Mesothelial cell of epicardium (in vitro differentiated cells): ENCODE measurements at regions not wholly inside any gene's neighbourhood (a gene's known extent, or its start where the extent isn't known, plus 50 kb on each side); places are given as distances from the start of the nearest gene placed in this dataset.
"Not testable (repeated sequence)": the region's sequence is repeated elsewhere in the genome, so short reads cannot be mapped to it uniquely, and the experiment has no call there.

ENCODE experiments used
- DNase-seq, 2 experiments: peaks; one replicate each; pipeline ENCODE4 v3.0.0; 2021; ENCODE audit warnings: low spot score in 2 of 2; ENCODE audit not compliant: unreplicated experiment in 2 of 2
- H3K27ac Mint-ChIP-seq: 2 replicates; pipeline ENCODE4 v1.8.0; 2021; ENCODE audit warnings: mixed read lengths
- H3K27me3 Mint-ChIP-seq: 2 replicates; pipeline ENCODE4 v1.8.0; 2021; ENCODE audit warnings: low read depth, mixed read lengths
- H3K36me3 Mint-ChIP-seq: 2 replicates; pipeline ENCODE4 v1.8.0; 2021; ENCODE audit warnings: mixed read lengths
- H3K4me1 Mint-ChIP-seq: 2 replicates; pipeline ENCODE4 v1.8.0; 2021; ENCODE audit warnings: mixed read lengths
- H3K4me3 Mint-ChIP-seq: 2 replicates; pipeline ENCODE4 v1.8.0; 2021; ENCODE audit warnings: mild to moderate bottlenecking, moderate library complexity, mixed read lengths
- H3K9me3 Mint-ChIP-seq: 2 replicates; pipeline ENCODE4 v1.8.0; 2021; ENCODE audit warnings: mixed read lengths
- TF ChIP-seq, protein P1 (sequence below): fragments of 200-600 bp; sonication (generic); IDR thresholded peaks from one replicate; pipeline ENCODE4 v1.5.0; 2021; ENCODE audit warnings: antibody characterized with exemption; ENCODE audit not compliant: unreplicated experiment

DNA sequence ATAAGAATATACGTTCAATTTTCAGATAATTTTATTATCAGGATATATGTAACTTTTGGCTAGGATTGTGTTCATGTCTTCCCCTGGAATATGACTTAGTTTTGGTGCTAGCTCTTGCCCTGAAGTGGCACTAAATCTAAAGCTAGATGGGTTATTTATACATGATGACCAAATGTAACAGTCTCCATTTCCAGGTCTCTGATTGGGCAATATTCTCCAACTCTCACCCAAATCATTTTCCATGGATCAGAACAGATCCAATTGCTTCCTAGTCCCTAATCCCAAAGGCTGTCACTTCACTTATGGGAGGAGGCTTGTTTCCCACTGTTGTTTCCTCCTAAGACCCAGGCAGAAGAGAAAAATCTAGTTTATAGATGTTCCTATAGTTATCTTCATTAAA is 274.6 kb upstream of the SLC16A7 start:
- no peak for DNase-seq
- Mint-ChIP-seq H3K27me3 (peaks cover 5% of the 10 kb centered on the region), H3K4me1 (no peaks in the 10 kb centered on the region), H3K36me3 (no peaks in the 10 kb centered on the region), H3K9me3 (no peaks in the 10 kb centered on the region), H3K27ac (no peak overlapping the region), H3K4me3 (no peak overlapping the region)
- TF ChIP-seq, protein P1, sequence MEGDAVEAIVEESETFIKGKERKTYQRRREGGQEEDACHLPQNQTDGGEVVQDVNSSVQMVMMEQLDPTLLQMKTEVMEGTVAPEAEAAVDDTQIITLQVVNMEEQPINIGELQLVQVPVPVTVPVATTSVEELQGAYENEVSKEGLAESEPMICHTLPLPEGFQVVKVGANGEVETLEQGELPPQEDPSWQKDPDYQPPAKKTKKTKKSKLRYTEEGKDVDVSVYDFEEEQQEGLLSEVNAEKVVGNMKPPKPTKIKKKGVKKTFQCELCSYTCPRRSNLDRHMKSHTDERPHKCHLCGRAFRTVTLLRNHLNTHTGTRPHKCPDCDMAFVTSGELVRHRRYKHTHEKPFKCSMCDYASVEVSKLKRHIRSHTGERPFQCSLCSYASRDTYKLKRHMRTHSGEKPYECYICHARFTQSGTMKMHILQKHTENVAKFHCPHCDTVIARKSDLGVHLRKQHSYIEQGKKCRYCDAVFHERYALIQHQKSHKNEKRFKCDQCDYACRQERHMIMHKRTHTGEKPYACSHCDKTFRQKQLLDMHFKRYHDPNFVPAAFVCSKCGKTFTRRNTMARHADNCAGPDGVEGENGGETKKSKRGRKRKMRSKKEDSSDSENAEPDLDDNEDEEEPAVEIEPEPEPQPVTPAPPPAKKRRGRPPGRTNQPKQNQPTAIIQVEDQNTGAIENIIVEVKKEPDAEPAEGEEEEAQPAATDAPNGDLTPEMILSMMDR = no peak

DNA sequence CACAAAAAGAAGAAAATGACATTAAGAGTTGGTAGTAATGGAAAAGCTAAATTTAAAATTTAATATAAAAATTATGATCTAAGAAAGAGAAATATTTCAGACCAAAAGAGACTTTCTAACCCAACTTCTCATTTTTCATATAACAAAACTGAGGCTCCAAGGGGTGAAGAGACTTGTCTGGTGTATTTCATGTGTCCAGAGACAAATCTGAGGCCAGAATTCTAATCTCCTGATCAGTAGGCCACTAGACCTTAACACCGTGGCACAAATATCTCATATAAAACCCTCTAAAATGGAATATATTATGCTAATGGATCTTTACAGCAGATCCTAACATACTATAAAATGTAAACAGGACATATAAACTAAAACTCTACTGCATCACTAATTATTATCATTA is 275.7 kb upstream of the SLC16A7 start:
- Mint-ChIP-seq H3K27ac (no peak overlapping the region), H3K36me3 (no peaks in the 10 kb centered on the region), H3K9me3 (no peaks in the 10 kb centered on the region), H3K4me1 (no peaks in the 10 kb centered on the region), H3K4me3 (no peak overlapping the region), H3K27me3 (no peaks in the 10 kb centered on the region)
- TF ChIP-seq, protein P1 = no peak
- no peak for DNase-seq

DNA sequence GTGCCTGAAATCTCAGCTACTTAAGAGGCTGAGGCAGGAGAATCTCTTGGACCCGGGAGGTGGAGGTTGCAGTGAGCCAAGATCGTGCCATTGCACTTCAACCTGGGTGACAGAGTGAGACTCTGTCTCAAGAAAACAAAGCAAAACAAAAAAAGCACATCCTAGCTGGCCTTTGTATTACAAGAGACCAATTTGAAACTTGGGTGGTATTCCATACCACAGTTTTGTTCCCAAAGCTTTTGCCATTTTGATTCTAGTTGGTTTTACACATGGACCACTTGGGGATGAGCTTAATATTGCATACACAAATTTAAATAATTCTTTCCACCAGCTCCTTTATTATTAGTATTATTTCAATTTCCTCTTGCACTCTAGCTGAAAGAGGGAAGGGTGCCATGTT is 276.9 kb upstream of the SLC16A7 start:
- no peak for DNase-seq
- Mint-ChIP-seq H3K27me3 (no peaks in the 10 kb centered on the region), H3K9me3 (no peaks in the 10 kb centered on the region), H3K4me3 (no peak overlapping the region), H3K4me1 (no peaks in the 10 kb centered on the region), H3K27ac (no peak overlapping the region), H3K36me3 (no peaks in the 10 kb centered on the region)
- TF ChIP-seq, protein P1 = no peak

- no peak overlapping the region for H3K4me3 Mint-ChIP-seq
- no peaks in the 10 kb centered on the region for H3K4me1 Mint-ChIP-seq
- TF ChIP-seq, protein P1 = no peak
- no peaks in the 10 kb centered on the region for H3K27me3 Mint-ChIP-seq
- peaks cover 6% of the 10 kb centered on the region for H3K9me3 Mint-ChIP-seq
- no peak overlapping the region for H3K27ac Mint-ChIP-seq
- no peak for DNase-seq
- no peaks in the 10 kb centered on the region for H3K36me3 Mint-ChIP-seq
Measured at GRCh38 chr12:59317598-59317997, 278.2 kb upstream of the SLC16A7 start.

GRCh38 chr12:59316938-59317337 is 278.9 kb upstream of the SLC16A7 start:
- no peak for DNase-seq
- Mint-ChIP-seq H3K36me3 (no peaks in the 10 kb centered on the region), H3K9me3 (peaks cover 12% of the 10 kb centered on the region), H3K4me3 (no peak overlapping the region), H3K27me3 (no peaks in the 10 kb centered on the region), H3K4me1 (no peaks in the 10 kb centered on the region), H3K27ac (no peak overlapping the region)
- TF ChIP-seq, protein P1 = no peak

DNA sequence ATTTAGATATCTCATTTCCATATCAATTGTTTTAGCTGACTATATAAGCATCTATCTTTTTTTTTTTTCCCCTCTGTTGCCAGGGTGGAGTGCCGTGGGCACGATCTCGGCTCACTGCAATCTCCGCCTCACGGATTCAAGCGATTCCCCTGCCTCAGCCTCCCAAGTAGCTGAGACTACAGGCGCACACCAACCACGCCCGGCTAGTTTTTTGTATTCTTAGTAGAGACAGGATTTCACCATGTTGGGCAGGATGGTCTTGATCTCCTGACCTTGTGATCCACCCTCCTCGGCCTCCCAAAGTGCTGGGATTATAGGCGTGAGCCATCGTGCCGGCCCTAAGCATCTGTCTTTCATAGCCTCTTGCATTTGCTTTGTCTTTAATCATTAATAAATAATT is 279.5 kb upstream of the SLC16A7 start:
- DNase-seq, H3K4me1 Mint-ChIP-seq, H3K36me3 Mint-ChIP-seq, H3K27me3 Mint-ChIP-seq, H3K27ac Mint-ChIP-seq, H3K4me3 Mint-ChIP-seq: not testable (repeated sequence)
- peaks cover 18% of the 10 kb centered on the region for H3K9me3 Mint-ChIP-seq
